Glutamatergic neuron (in vitro differentiated cells): ENCODE measurements at regions not wholly inside any gene's neighbourhood (a gene's known extent, or its start where the extent isn't known, plus 50 kb on each side); places are given as distances from the start of the nearest gene placed in this dataset.

Experiments used
- DNase-seq: peaks from one replicate; pipeline ENCODE4 v3.0.0; 2022
- H3K27ac Mint-ChIP-seq: one replicate; pipeline ENCODE4 v1.8.0; 2020; ENCODE audit warnings: mild to moderate bottlenecking, mixed read lengths, inconsistent platforms; ENCODE audit not compliant: unreplicated experiment
- H3K27me3 Mint-ChIP-seq: one replicate; pipeline ENCODE4 v1.8.0; 2020; ENCODE audit warnings: mild to moderate bottlenecking, moderate library complexity, mixed read lengths, inconsistent platforms; ENCODE audit not compliant: unreplicated experiment
- H3K36me3 Mint-ChIP-seq: one replicate; pipeline ENCODE4 v1.8.0; 2020; ENCODE audit warnings: mild to moderate bottlenecking, mixed read lengths, inconsistent platforms; ENCODE audit not compliant: unreplicated experiment
- H3K4me1 Mint-ChIP-seq: one replicate; pipeline ENCODE4 v1.8.0; 2020; ENCODE audit warnings: mild to moderate bottlenecking, low read depth, mixed read lengths, inconsistent platforms; ENCODE audit not compliant: unreplicated experiment
- H3K4me3 Mint-ChIP-seq: one replicate; pipeline ENCODE4 v1.8.0; 2020; ENCODE audit warnings: mild to moderate bottlenecking, mixed read lengths, inconsistent platforms; ENCODE audit not compliant: unreplicated experiment
- H3K9me3 Mint-ChIP-seq: one replicate; pipeline ENCODE4 v1.8.0; 2020; ENCODE audit warnings: mild to moderate bottlenecking, moderate library complexity, mixed read lengths, inconsistent platforms; ENCODE audit not compliant: unreplicated experiment
- CTCF ChIP-seq: fragments of 200-600 bp; sonication (generic); IDR thresholded peaks from one replicate; pipeline ENCODE4 v1.5.0; 2021; ENCODE audit not compliant: partially characterized antibody, unreplicated experiment

GRCh38 chr2:126788652-126789051 is 110.0 kb upstream of the TEX51 start:
- peaks cover 11% of the 10 kb centered on the region for H3K4me1 Mint-ChIP-seq

GRCh38 chr2:126790987-126791780 is 107.5 kb upstream of the TEX51 start:
- no peak for TF ChIP-seq CTCF
- Mint-ChIP-seq H3K4me3 (no peak overlapping the region), H3K36me3 (no peaks in the 10 kb centered on the region), H3K27me3 (peaks cover 3% of the 10 kb centered on the region), H3K27ac (no peak overlapping the region), H3K9me3 (peaks cover 4% of the 10 kb centered on the region), H3K4me1 (peaks cover 29% of the 10 kb centered on the region)
- DNase-seq = no peak

More at GRCh38 chr2:126788652-126789051, 110.0 kb upstream of the TEX51 start:
- no peaks in the 10 kb centered on the region for H3K36me3 Mint-ChIP-seq
- H3K27me3 Mint-ChIP-seq = peaks cover 7% of the 10 kb centered on the region
- H3K9me3 Mint-ChIP-seq = peaks cover 8% of the 10 kb centered on the region
- TF ChIP-seq CTCF = no peak
- no peak overlapping the region for H3K27ac Mint-ChIP-seq
- DNase-seq = no peak
- no peak overlapping the region for H3K4me3 Mint-ChIP-seq

GRCh38 chr2:126792186-126792585 is 106.5 kb upstream of the TEX51 start:
- Mint-ChIP-seq H3K27me3 (peaks cover 3% of the 10 kb centered on the region), H3K27ac (no peak overlapping the region), H3K9me3 (peaks cover 6% of the 10 kb centered on the region), H3K36me3 (no peaks in the 10 kb centered on the region), H3K4me1 (peaks cover 29% of the 10 kb centered on the region), H3K4me3 (no peak overlapping the region)
- DNase-seq = no peak
- TF ChIP-seq CTCF = no peak

- no peak for DNase-seq
- peaks cover 29% of the 10 kb centered on the region for H3K4me1 Mint-ChIP-seq
- peaks cover 6% of the 10 kb centered on the region for H3K9me3 Mint-ChIP-seq
- peaks cover 3% of the 10 kb centered on the region for H3K27me3 Mint-ChIP-seq
- no peak overlapping the region for H3K27ac Mint-ChIP-seq
- no peaks in the 10 kb centered on the region for H3K36me3 Mint-ChIP-seq
- H3K4me3 Mint-ChIP-seq = no peak overlapping the region
- TF ChIP-seq CTCF = no peak
Observed at GRCh38 chr2:126792993-126793392, 105.7 kb upstream of the TEX51 start.

DNA sequence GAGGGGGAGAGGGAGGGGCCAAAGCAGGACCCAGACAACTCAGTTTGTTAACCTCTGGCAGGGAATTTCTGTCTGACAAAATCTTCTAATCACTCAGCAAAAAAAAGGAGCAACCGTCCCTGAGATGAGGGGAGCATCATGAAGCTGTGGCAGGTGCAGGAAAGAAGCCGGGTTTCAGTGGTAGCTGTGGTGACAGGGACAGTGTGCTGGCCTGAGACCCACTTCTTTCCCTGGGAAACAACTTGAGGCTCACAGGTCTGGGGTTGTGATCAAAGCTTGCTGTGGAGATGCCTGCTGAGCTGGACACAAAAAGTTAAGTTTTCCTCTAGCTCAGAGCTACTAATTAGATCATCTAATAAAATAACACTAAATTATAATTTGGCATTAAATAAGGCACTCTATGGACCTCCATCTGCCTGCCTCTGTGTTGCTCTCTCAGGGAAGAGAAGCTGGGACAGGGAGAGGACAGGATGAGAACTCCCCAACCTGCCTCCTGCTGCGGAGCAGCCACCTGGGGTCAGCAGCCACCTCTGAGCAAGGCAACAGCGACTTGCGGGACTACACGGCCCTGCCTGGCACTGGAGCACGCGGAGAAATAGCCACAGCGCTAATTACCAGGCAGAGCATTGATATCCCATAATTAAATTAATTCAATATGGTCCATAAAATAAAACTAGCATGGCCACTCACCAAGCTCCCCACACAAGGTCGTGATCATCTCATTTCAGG is 104.6 kb upstream of the TEX51 start:
- Mint-ChIP-seq H3K4me1 (peaks cover 29% of the 10 kb centered on the region), H3K27me3 (peaks cover 3% of the 10 kb centered on the region), H3K36me3 (no peaks in the 10 kb centered on the region), H3K4me3 (no peak overlapping the region), H3K9me3 (peaks cover 11% of the 10 kb centered on the region), H3K27ac (no peak overlapping the region)
- DNase-seq = peak; percentile 29
- TF ChIP-seq CTCF = no peak
